Skeletal muscle satellite cell (primary cell): ENCODE measurements at regions not wholly inside any gene's neighbourhood (a gene's known extent, or its start where the extent isn't known, plus 50 kb on each side); places are given as distances from the start of the nearest gene placed in this dataset.

Experiments used
- H3K27me3 ChIP-seq: 2 replicates; pipeline ENCODE4 v1.7.0; 2013; ENCODE audit warnings: low read length; ENCODE audit not compliant: control insufficient read depth, insufficient read depth
- H3K36me3 ChIP-seq: 2 replicates; pipeline ENCODE4 v1.7.0; 2013; ENCODE audit warnings: mild to moderate bottlenecking, control low read depth, low read length; ENCODE audit not compliant: insufficient read depth
- H3K4me1 ChIP-seq: 2 replicates; pipeline ENCODE4 v1.7.0; 2013; ENCODE audit warnings: low read length; ENCODE audit not compliant: control insufficient read depth, insufficient read depth
- H3K4me2 ChIP-seq: 2 replicates; pipeline ENCODE4 v1.7.0; 2013; ENCODE audit warnings: mild to moderate bottlenecking, low read length
- H3K4me3 ChIP-seq: 2 replicates; pipeline ENCODE4 v1.7.0; 2013; ENCODE audit warnings: low read length
- H3K9ac ChIP-seq: 2 replicates; pipeline ENCODE4 v1.7.0; 2013; ENCODE audit warnings: mild to moderate bottlenecking, low read depth, low read length, moderate library complexity
- H3K9me3 ChIP-seq: replicated peaks from 2 replicates; pipeline ENCODE4 v1.7.0; 2013; ENCODE audit warnings: mild to moderate bottlenecking, control low read depth, low read length

DNA sequence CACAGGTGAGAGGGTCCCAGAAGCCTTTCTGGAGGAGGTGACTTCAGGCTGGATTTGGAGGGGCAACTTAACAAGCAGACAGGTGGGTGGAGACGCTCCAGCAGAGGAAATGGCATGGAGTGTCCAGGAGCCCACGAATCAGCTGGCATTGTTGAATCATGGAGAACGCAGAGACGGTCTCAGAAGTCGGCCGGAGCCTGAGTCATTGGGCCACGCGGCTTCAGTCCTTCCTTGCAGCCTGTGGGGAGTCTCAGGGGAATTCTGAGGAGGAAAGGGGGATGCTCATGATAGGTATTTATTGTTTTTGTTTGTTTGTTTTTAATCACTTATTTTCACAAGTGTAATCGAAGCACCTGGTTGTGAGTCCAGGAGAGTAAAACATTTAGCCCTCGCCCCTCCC, 184.6 kb upstream of the HDAC4 start:
- no peaks in the 10 kb centered on the region for H3K9me3 ChIP-seq
- no peak overlapping the region for H3K9ac ChIP-seq
- no peaks in the 10 kb centered on the region for H3K36me3 ChIP-seq

DNA sequence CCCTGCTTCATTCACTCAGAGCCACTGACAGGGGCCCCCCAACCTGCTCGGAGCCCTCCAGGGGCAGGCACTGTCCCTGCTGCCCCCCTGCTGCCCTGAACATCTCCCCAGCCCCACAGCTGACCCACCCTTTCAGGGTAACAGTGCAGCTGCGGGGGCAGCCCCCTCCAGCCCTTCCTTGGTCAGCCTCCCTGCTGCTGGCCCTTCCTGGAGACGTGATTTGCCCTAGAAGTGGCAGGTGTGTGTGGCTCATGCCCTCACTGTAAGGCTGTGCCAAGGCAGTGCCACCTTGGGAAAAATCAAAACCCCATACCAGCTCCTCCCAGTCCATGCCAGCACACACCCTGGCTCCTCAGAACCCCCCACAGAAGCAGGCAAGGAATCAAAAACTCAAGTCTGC, 184.2 kb upstream of the HDAC4 start:
- no peak overlapping the region for H3K4me3 ChIP-seq
- no peaks in the 10 kb centered on the region for H3K36me3 ChIP-seq
- peaks cover under 1% of the 10 kb centered on the region for H3K9me3 ChIP-seq

More for the DNA sequence above, 184.6 kb upstream of the HDAC4 start:
- Histone ChIP-seq H3K4me1 (no peaks in the 10 kb centered on the region), H3K4me3 (no peak overlapping the region), H3K27me3 (no peaks in the 10 kb centered on the region), H3K4me2 (no peak overlapping the region)

DNA sequence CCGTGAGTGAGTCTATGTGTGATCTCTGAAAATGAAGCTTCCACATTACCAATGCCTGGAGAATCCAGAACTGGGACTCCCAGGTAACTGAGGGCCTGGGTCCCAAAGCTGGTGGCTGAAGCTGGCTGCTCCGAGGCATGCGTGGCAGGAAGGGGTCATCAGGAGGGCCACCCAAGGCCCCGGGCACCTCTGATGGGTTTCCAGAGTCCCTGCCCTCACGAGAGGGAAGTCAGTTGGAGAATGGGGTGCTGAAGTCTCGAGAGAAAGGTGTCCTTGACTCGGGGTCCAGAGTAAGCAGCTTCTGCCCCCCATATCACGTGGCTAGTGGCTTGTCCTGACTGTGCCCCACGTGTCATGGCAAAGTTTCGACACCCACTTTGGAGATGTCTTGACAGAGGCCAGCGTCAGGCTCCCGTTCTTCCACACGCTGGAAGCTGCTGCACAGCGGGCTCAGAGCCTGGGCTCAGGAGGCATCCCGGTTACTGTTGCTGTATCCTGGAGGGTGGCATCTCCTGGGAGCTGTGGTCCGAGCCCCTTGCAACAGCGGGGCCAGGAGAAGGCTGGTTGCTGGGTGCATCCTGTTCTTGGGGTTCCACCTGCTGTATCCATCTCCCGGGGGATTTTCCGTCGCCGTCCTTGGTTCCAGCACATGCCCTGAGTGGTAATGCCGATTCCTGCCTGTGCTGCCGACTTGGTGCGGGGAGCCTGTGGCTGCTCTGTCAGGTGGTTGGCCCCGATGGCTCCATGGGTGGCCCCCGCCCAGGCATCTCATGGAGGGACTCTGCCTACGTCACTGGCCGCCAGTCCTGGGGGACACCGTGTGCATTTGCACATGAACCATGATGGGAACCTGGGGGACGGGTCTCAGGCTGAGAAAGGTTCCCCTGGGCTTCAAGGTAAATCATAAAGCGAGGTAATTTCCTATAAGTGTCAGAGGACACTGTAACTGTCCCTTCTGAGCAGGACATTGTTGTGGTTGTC, 183.3 kb upstream of the HDAC4 start:
- no peaks in the 10 kb centered on the region for H3K27me3 ChIP-seq
- no peaks in the 10 kb centered on the region for H3K36me3 ChIP-seq
- H3K9me3 ChIP-seq: peaks cover 3% of the 10 kb centered on the region
- no peak overlapping the region for H3K4me3 ChIP-seq
- H3K4me2 ChIP-seq: no peak overlapping the region
- no peaks in the 10 kb centered on the region for H3K4me1 ChIP-seq
- no peak overlapping the region for H3K9ac ChIP-seq

More for the DNA sequence above, 184.2 kb upstream of the HDAC4 start:
- Histone ChIP-seq H3K27me3 (no peaks in the 10 kb centered on the region), H3K9ac (no peak overlapping the region), H3K4me2 (no peak overlapping the region), H3K4me1 (no peaks in the 10 kb centered on the region)

DNA sequence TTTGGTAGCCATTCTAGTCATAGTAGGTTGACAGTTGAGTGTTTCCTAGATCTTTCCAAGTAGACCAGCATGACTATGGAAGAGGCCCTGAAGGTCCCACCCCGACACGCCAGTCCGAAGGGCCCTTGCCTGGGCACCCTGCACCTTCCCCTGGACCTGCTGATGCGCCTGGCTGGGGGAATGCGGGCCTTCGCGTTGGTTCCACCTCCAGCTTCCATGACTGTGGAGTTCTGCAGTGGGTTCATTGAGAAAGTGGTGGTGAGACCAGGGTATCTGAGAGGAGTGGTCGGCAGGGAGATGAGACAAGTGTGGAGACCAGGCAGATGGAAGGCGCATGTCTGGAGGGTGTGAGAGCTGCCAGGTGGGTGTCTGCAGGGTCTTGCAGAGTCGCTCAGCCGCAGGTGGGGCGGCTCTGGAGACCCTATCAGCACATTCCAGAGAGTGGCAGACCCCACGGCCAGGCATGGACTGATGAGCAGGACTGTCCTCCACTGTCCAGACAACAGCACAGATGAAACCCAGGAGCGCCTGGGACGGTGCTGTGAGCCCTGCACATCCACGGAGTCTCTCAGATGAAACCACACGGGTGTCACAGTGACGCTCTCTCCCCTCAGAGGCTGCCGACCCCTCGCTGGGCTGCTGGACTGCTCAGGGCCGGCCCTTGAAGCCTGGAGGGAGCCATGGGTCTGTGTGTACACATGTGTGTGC, 182.5 kb upstream of the HDAC4 start:
- Histone ChIP-seq H3K4me2 (no peak overlapping the region), H3K4me1 (no peaks in the 10 kb centered on the region), H3K4me3 (no peak overlapping the region), H3K9me3 (peaks cover 3% of the 10 kb centered on the region), H3K27me3 (no peaks in the 10 kb centered on the region), H3K36me3 (no peaks in the 10 kb centered on the region), H3K9ac (no peak overlapping the region)

DNA sequence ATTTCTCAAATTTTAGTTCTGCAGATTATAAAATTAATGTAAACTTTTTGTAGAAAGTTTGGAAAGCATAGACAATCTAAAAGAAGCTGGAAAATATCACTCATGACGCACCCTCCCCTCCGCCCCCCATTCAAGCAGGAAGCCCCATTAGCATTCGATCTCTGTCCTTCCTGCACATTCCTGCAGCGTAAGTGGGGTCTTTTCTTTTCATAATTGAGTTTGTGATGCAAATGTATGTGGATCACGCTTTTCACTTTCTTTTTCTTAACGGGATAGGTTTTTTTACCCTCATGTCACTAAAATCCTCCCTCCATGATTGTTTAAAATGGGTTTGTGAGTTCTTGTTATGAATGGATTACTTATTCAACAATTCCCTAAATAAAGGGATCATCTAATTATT, 181.7 kb upstream of the HDAC4 start:
- no peak overlapping the region for H3K9ac ChIP-seq
- no peaks in the 10 kb centered on the region for H3K4me1 ChIP-seq
- no peak overlapping the region for H3K4me3 ChIP-seq
- H3K27me3 ChIP-seq: no peaks in the 10 kb centered on the region
- H3K36me3 ChIP-seq: no peaks in the 10 kb centered on the region
- no peak overlapping the region for H3K4me2 ChIP-seq
- peaks cover 3% of the 10 kb centered on the region for H3K9me3 ChIP-seq

DNA sequence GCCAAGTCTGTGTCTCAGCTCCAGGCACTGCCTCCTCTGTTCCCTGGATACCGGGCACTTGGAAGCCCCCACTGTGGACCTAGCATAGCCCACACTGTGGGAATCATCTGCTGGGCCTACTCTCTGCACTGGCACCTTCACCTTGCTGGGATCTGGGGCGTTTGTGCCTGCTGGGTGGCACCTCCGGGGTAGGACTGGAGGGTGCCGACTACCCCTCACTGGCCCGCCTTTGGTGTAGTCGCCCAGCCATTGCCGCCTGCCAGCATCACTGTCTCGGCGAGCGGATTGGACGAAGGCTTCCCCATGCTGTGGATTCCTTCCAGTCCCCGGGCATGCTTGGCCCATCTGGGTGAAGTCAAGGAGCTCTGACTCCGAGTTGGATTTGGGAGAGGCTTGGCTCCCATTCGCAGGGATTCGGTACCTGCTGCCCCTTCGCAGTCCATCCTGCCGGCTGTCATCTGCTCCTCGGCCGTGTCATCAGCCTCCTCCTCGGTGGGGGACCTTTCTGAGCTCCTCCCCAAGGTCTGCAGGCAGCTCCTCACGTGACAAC, 180.6 kb upstream of the HDAC4 start:
- Histone ChIP-seq H3K4me1 (no peaks in the 10 kb centered on the region), H3K27me3 (no peaks in the 10 kb centered on the region), H3K9ac (no peak overlapping the region), H3K9me3 (peaks cover 3% of the 10 kb centered on the region), H3K4me3 (no peak overlapping the region), H3K4me2 (no peak overlapping the region), H3K36me3 (no peaks in the 10 kb centered on the region)

DNA sequence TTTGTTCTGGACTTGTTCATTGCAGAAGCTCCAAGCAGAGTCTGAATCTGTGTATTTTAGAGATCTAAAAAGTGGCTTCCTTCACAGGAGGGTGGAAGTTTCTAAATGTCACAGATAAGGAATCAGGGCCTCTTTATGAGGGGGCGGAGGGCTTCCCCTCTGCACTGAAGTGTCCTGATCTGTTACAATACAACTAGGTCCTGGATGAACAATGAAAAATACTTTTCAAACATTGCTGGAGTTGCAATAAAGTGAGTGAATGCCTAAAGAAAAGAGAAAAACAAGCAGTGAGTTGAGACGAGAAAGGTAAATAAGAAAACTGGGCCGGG, 179.3 kb upstream of the HDAC4 start:
- H3K36me3 ChIP-seq: no peaks in the 10 kb centered on the region
- H3K4me3 ChIP-seq: no peak overlapping the region
- H3K9ac ChIP-seq: no peak overlapping the region

DNA sequence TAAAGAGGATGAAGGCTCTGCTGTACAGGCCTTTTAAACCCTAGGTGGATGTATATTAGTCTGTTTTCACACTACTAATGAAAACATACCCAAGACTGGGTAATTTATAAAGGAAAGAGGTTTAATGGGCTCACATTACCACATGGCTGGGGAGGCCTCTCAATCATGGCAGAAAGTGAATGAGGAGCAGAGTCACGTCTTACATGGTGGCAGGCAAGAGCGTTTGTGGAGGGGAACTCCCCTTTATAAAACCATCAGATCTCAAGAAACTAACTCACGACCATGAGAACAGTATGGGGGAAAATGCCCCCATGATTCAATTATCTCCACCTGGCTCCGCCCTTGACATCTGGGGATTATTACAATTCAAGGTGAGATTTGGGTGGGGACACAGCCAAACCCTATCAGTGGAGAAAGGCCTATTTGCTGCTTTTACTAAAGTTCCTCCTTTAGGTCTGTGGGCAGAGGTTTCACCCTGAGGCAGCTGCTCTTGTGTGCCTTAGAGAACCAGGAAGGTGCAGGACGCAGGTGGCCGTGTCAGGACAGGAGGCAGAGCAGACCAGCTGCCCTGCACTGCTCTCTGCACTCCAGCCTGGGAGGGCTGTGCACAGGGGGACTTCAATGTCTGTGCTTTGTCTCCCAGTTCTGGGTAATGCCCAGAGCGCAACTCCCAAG, 178.8 kb upstream of the HDAC4 start:
- Histone ChIP-seq H3K36me3 (no peaks in the 10 kb centered on the region), H3K4me2 (no peak overlapping the region), H3K9ac (no peak overlapping the region), H3K27me3 (no peaks in the 10 kb centered on the region), H3K9me3 (peaks cover 3% of the 10 kb centered on the region), H3K4me1 (no peaks in the 10 kb centered on the region), H3K4me3 (no peak overlapping the region)

More for the DNA sequence above, 179.3 kb upstream of the HDAC4 start:
- Histone ChIP-seq H3K4me2 (no peak overlapping the region), H3K4me1 (no peaks in the 10 kb centered on the region), H3K27me3 (no peaks in the 10 kb centered on the region), H3K9me3 (peaks cover 3% of the 10 kb centered on the region)

DNA sequence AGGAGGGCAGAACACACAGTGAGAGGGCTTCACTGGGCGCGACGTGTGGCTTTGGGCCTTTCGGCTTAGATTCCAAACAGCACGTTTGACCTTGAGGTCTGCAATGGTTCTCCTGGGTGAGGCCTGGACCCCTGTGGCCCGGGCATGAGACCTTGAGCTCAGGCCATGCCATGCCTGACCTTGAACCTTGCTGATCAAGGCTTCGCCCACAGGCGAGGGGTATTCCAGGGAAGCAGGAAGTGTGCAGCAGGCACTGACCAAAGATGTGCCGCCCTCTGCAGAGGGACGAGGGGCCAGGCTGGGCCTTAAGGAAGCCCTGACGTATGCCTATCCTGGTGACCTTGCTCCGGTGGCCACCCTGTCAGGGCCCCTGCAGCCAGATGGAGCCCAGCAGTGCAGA, 178.3 kb upstream of the HDAC4 start:
- Histone ChIP-seq H3K4me3 (no peak overlapping the region), H3K9me3 (peaks cover 3% of the 10 kb centered on the region), H3K4me1 (no peaks in the 10 kb centered on the region), H3K27me3 (no peaks in the 10 kb centered on the region), H3K36me3 (no peaks in the 10 kb centered on the region), H3K4me2 (no peak overlapping the region), H3K9ac (no peak overlapping the region)

DNA sequence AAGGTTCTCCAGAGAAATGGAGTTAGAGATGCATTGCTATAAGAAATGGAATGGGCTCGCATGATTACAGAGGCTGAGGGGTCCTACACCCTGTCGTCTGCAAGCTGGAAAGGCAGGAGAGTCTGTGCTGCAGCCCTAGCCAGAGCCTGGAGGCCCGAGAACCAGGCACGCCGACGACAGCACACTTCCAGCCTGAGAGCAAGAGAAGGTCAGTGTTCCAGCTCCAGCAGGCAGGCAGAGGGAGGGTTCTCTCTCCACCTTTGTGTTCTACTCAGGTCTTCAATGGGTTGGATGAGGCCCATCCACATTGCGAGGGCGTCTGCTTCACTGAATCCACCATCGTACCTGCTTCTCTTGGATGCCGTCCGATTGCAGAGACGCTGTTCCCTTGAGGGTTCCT, 177.6 kb upstream of the HDAC4 start:
- Histone ChIP-seq H3K9me3 (peaks cover 3% of the 10 kb centered on the region), H3K36me3 (no peaks in the 10 kb centered on the region), H3K4me1 (no peaks in the 10 kb centered on the region), H3K4me3 (no peak overlapping the region), H3K4me2 (no peak overlapping the region), H3K27me3 (no peaks in the 10 kb centered on the region), H3K9ac (no peak overlapping the region)

DNA sequence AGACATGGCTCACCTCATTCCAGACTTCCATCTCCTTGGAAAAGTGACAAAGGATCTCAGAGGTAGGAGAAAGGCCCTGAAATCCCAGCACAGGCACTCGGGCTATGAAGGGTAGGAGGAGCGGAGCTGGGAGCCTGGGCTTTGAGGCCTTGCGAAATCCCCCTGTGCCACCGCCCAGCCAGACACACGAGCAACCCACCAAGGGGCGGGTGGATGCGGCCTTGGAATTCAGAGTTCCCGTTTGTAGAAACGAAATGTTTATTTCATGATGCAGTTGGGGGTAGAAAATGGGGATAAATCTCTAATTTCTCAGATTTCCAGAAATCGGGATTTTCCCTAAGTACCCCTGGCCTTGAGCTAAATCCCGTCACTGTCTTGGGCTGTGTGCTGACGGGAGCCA, 177.1 kb upstream of the HDAC4 start:
- no peaks in the 10 kb centered on the region for H3K4me1 ChIP-seq
- H3K9me3 ChIP-seq: peaks cover 3% of the 10 kb centered on the region
- no peak overlapping the region for H3K4me3 ChIP-seq
- H3K27me3 ChIP-seq: no peaks in the 10 kb centered on the region
- no peak overlapping the region for H3K9ac ChIP-seq
- H3K36me3 ChIP-seq: no peaks in the 10 kb centered on the region
- no peak overlapping the region for H3K4me2 ChIP-seq
